GM15510 (cell line): ENCODE measurements at regions not wholly inside any gene's neighbourhood (a gene's known extent, or its start where the extent isn't known, plus 50 kb on each side); places are given as distances from the start of the nearest gene placed in this dataset.

Source experiments
- POLR2A ChIP-seq: IDR thresholded peaks from 3 replicates; pipeline ENCODE4 v1.6.1; 2011; ENCODE audit warnings: borderline replicate concordance; ENCODE audit not compliant: insufficient read length; ENCODE audit errors: extremely low read depth

DNA sequence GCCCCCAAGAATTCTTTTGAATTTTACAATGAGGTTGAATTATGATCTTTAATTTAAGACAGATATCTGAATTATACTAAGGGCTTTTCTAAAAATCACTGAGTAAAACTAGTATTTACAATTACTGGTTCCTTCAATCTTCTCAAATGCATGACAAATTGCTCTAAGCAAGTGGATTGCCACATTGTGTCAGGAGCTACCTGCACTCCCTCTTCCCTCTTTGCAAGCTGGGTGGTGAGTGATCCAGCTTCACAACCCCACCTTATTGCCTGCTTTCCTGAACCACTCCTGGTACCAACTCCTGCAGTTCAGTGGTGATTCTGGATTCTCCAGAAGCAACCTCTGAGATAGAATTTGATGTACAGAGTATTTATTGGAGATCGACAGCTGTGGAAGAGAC lies 49.9 kb upstream of the SERP2 start:
- no peak for TF ChIP-seq POLR2A
